ENCODE measurements at regions not wholly inside any gene's neighbourhood (a gene's known extent, or its start where the extent isn't known, plus 50 kb on each side); places are given as distances from the start of the nearest gene placed in this dataset.

GRCh38 chr12:58321414-58321813, 380.0 kb downstream of the ATP23 start:
- H3K18ac ChIP-seq (ENCODE audit: low read depth, low read length): no peak overlapping the region
- POLR2A ChIA-PET (ENCODE audit: unreplicated experiment): no interaction called here

More at GRCh38 chr12:58321414-58321813, 380.0 kb downstream of the ATP23 start:
- no peak overlapping the region for H2BK5ac ChIP-seq (ENCODE audit: low read depth, low read length, poor library complexity, severe bottlenecking)
- no peak overlapping the region for H3K27ac ChIP-seq (ENCODE audit: insufficient read depth, low read length)
- no peak overlapping the region for H3K23ac ChIP-seq (ENCODE audit: low read depth, low read length)
- intact Hi-C loops (cut with micrococcal nuclease): no loop called here
- no TSS peak for BruUV-seq (replicated peaks)
- H2AFZ ChIP-seq (replicated peaks; ENCODE audit: low read length, poor library complexity): no peak overlapping the region
- in situ Hi-C loops (cut with MboI; ENCODE audit: low sequenced_read_pairs): no loop called here
- H3K9me1 ChIP-seq (ENCODE audit: insufficient read depth, low read length): no peaks in the 10 kb centered on the region
- no peaks in the 10 kb centered on the region for H3K27me3 ChIP-seq (ENCODE audit: control insufficient read depth, insufficient read depth, low read length)
- CTCF ChIA-PET: no interaction called here
- no peak overlapping the region for H3K4me2 ChIP-seq (ENCODE audit: low read depth, low read length)
- no peak overlapping the region for H3K9ac ChIP-seq (ENCODE audit: low read depth, low read length)
- H3K14ac ChIP-seq (replicated peaks; ENCODE audit: low read depth, low read length): no peak overlapping the region
- no peak overlapping the region for H2AK5ac ChIP-seq (ENCODE audit: low read depth, low read length)
- dilution Hi-C loops (cut with HindIII; ENCODE audit: low sequenced_read_pairs, unreplicated experiment): no loop called here
- H3K4me3 ChIP-seq (ENCODE audit: insufficient read depth, low read depth, low read length): no peak overlapping the region
- H3K9me3 ChIP-seq (ENCODE audit: control insufficient read depth, insufficient read depth, low read length): no peaks in the 10 kb centered on the region
- no peak for DNase-seq
- H3K36me3 ChIP-seq (ENCODE audit: control insufficient read depth, insufficient read depth, low read length): no peaks in the 10 kb centered on the region
- H2BK20ac ChIP-seq (ENCODE audit: low read depth, low read length): no peak overlapping the region
- no CpG with 5 or more reads among the region's 3 CpGs for WGBS, 2 experiments (ENCODE audit: extremely low coverage in 2 of 2, insufficient read length in 1 of 2)
- no peak overlapping the region for H4K8ac ChIP-seq (ENCODE audit: low read depth in 2 of 2, low read length in 2 of 2)
- TF ChIP-seq NFE2L2 (IDR thresholded peaks at IDR 0.05; ENCODE audit: low read depth, low read length): no peak
- no peak for TF ChIP-seq MXI1 (IDR thresholded peaks at IDR 0.05; ENCODE audit: borderline replicate concordance, low read depth, low read length)
- no peak for TF ChIP-seq MAZ (IDR thresholded peaks at IDR 0.05; ENCODE audit: borderline replicate concordance, low read depth, low read length)
- no peak for TF ChIP-seq FOS (IDR thresholded peaks at IDR 0.05; ENCODE audit: low read depth, low read length)
- no peak for TF ChIP-seq ELK1 (IDR thresholded peaks at IDR 0.05; ENCODE audit: borderline replicate concordance, low read depth, low read length)
- TF ChIP-seq CEBPB (IDR thresholded peaks at IDR 0.05; ENCODE audit: low read depth, low read length): no peak
- no peak for TF ChIP-seq RFX5 (IDR thresholded peaks at IDR 0.05; ENCODE audit: low read depth, low read length)
- no peak for TF ChIP-seq MAFK (IDR thresholded peaks at IDR 0.05; ENCODE audit: low read depth, low read length)
- TF ChIP-seq CTCF (conservative IDR thresholded peaks at IDR 0.05; ENCODE audit: low read depth, low read length): no peak
- no peak for TF ChIP-seq BHLHE40 (IDR thresholded peaks at IDR 0.05; ENCODE audit: low read depth, low read length)
- no peak for TF ChIP-seq USF2 (IDR thresholded peaks at IDR 0.05; ENCODE audit: low read depth, low read length)
- TF ChIP-seq CHD1 (IDR thresholded peaks at IDR 0.05; ENCODE audit: low read depth, low read length): no peak
- TF ChIP-seq POLR2A (IDR thresholded peaks at IDR 0.05; ENCODE audit: low read depth, low read length): no peak
- no peak for TF ChIP-seq SMC3 (IDR thresholded peaks at IDR 0.05; ENCODE audit: low read depth, low read length)
- no peak for TF ChIP-seq RCOR1 (IDR thresholded peaks at IDR 0.05; ENCODE audit: insufficient replicate concordance, low read length)
- TF ChIP-seq RAD21 (IDR thresholded peaks at IDR 0.05; ENCODE audit: low read length): no peak
- H2BK120ac ChIP-seq (ENCODE audit: low read depth, low read length): no peak overlapping the region
- no peak overlapping the region for H4K5ac ChIP-seq (ENCODE audit: low read depth, low read length)
- no peaks in the 10 kb centered on the region for H4K20me1 ChIP-seq (ENCODE audit: insufficient read depth, low read length)
- H3K4me1 ChIP-seq (ENCODE audit: control insufficient read depth, insufficient read depth, low read length): peaks cover 5% of the 10 kb centered on the region
- no peaks in the 10 kb centered on the region for H3K79me1 ChIP-seq (ENCODE audit: low read depth in 1 of 2, low read length in 2 of 2)
- no peak overlapping the region for H4K91ac ChIP-seq (ENCODE audit: insufficient read depth, low read depth, low read length)
- H3K56ac ChIP-seq (ENCODE audit: extremely low read depth, insufficient read depth, low read length): no peak overlapping the region
- no peak overlapping the region for H3K4ac ChIP-seq (ENCODE audit: low read depth, low read length)
- H2AK9ac ChIP-seq (replicated peaks; ENCODE audit: low read depth, low read length, poor library complexity): no peak overlapping the region
- H2BK15ac ChIP-seq (ENCODE audit: low read depth, low read length): no peak overlapping the region
- ATAC-seq (ENCODE audit: low read depth): no peak
